Trophoblast cell (in vitro differentiated cells and primary cell): ENCODE measurements at regions not wholly inside any gene's neighbourhood (a gene's known extent, or its start where the extent isn't known, plus 50 kb on each side); places are given as distances from the start of the nearest gene placed in this dataset.

Experiments
- DNase-seq, 2 donors: peaks; one replicate each; pipeline ENCODE4 v3.0.0-alpha.2; 2016
- H2AFZ ChIP-seq: 2 replicates; pipeline ENCODE4 v1.6.1; 2013; ENCODE audit warnings: low read length, moderate library complexity, mild to moderate bottlenecking; ENCODE audit not compliant: insufficient read depth, poor library complexity
- H2AK5ac ChIP-seq: 2 replicates; pipeline ENCODE4 v1.6.1; 2013; ENCODE audit warnings: mild to moderate bottlenecking, low read length
- H2BK120ac ChIP-seq: 2 replicates; pipeline ENCODE4 v1.6.1; 2013; ENCODE audit warnings: low read length, mild to moderate bottlenecking, moderate library complexity; ENCODE audit not compliant: insufficient read depth, poor library complexity
- H2BK12ac ChIP-seq: 2 replicates; pipeline ENCODE4 v1.6.1; 2013; ENCODE audit warnings: mild to moderate bottlenecking, low read length, moderate library complexity
- H2BK5ac ChIP-seq: 2 replicates; pipeline ENCODE4 v1.6.1; 2013; ENCODE audit warnings: low read length, low read depth, moderate library complexity, mild to moderate bottlenecking; ENCODE audit not compliant: poor library complexity
- H3K14ac ChIP-seq: 2 replicates; pipeline ENCODE4 v1.6.1; 2013; ENCODE audit warnings: mild to moderate bottlenecking, low read length
- H3K18ac ChIP-seq: 2 replicates; pipeline ENCODE4 v1.6.1; 2013; ENCODE audit warnings: mild to moderate bottlenecking, low read length
- H3K23ac ChIP-seq: 2 replicates; pipeline ENCODE4 v1.6.1; 2013; ENCODE audit warnings: low read length
- H3K27ac ChIP-seq: 2 replicates; pipeline ENCODE4 v1.5.1; 2013; ENCODE audit warnings: low read depth, mild to moderate bottlenecking, inconsistent platforms, low read length, moderate library complexity
- H3K27me3 ChIP-seq: 2 replicates; pipeline ENCODE4 v1.6.1; 2013; ENCODE audit warnings: inconsistent platforms, mild to moderate bottlenecking, low read length, moderate library complexity; ENCODE audit not compliant: insufficient read depth
- H3K36me3 ChIP-seq, 2 experiments: 1 replicate in 1 of 2; 2 replicates in 1 of 2; pipeline ENCODE4 v1.6.1; 2013; ENCODE audit warnings: low read length in 2 of 2, mild to moderate bottlenecking in 2 of 2, moderate library complexity in 1 of 2; ENCODE audit not compliant: insufficient read depth in 2 of 2, control insufficient read depth in 1 of 2
- H3K4ac ChIP-seq: 2 replicates; pipeline ENCODE4 v1.6.1; 2013; ENCODE audit warnings: low read depth, mild to moderate bottlenecking, low read length, moderate library complexity
- H3K4me1 ChIP-seq, 2 experiments: 1 replicate in 1 of 2; 2 replicates in 1 of 2; pipeline ENCODE4 v1.6.1; 2013; ENCODE audit warnings: low read length in 2 of 2, mild to moderate bottlenecking in 2 of 2, moderate library complexity in 1 of 2; ENCODE audit not compliant: insufficient read depth in 2 of 2, control insufficient read depth in 1 of 2
- H3K4me2 ChIP-seq: 2 replicates; pipeline ENCODE4 v1.6.1; 2013; ENCODE audit warnings: inconsistent platforms, mild to moderate bottlenecking, low read length, moderate library complexity
- H3K4me3 ChIP-seq: 2 replicates; pipeline ENCODE4 v1.5.1; 2013; ENCODE audit warnings: mild to moderate bottlenecking, low read depth, low read length, inconsistent platforms
- H3K79me1 ChIP-seq: one replicate; pipeline ENCODE4 v1.6.1; 2013; ENCODE audit warnings: low read length
- H3K79me2 ChIP-seq: 2 replicates; pipeline ENCODE4 v1.6.1; 2013; ENCODE audit warnings: low read length, mild to moderate bottlenecking; ENCODE audit not compliant: control insufficient read depth, insufficient read depth, poor library complexity
- H3K9ac ChIP-seq: 2 replicates; pipeline ENCODE4 v1.6.1; 2013; ENCODE audit warnings: mild to moderate bottlenecking, low read length
- H3K9me3 ChIP-seq: 2 replicates; pipeline ENCODE4 v1.6.1; 2013; ENCODE audit warnings: low read depth, mild to moderate bottlenecking, control low read depth, inconsistent platforms, low read length; ENCODE audit not compliant: insufficient read depth
- H4K12ac ChIP-seq: 2 replicates; pipeline ENCODE4 v1.6.1; 2013; ENCODE audit warnings: low read depth, mild to moderate bottlenecking, low read length, moderate library complexity
- H4K8ac ChIP-seq: 2 replicates; pipeline ENCODE4 v1.6.1; 2013; ENCODE audit warnings: low read depth, mild to moderate bottlenecking, low read length, moderate library complexity
- H4K91ac ChIP-seq: one replicate; pipeline ENCODE4 v1.6.1; 2013; ENCODE audit warnings: low read depth, mild to moderate bottlenecking, low read length, moderate library complexity
- WGBS: extraction: QIAGEN DNeasy Blood & Tissue Kit; methylation state at CpG from one replicate; pipeline ENCODE4 v1.1.7; 2013; ENCODE audit warnings: missing lambda C conversion rate; ENCODE audit not compliant: insufficient read length, insufficient coverage; ENCODE audit errors: extremely low coverage; 5-methylcytosine and 5-hydroxymethylcytosine counted together

DNA sequence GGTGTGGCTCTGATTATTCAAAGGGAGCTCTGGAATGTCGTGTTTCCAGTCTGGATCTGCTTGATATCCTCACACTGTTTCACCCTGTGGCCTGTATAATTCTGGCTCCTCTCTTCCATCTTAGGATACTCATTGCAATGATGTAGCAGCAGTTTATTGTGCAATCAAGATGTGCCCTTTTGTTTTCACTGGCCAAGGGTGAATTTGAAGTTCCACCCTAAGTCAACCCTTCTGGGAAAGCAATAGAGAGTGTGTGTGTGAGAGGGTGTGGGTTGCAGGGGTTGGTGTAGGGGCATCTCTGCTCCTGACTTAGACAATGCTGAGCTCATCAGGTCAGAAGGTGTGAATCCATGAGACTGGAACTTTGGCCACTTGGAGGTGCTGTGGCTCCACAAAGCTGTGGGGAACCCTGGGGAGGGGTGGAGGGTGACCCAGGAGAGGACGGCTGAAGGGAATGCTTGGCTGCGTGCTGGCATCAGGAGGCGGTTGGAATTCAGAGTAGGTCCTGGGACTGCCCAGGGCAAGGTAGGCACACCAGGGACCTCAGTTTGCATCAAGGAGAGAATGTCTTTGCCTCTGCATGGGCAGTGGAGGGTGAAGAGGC is 118.0 kb upstream of the PRSS58 start:
- Histone ChIP-seq H3K4ac (no peak overlapping the region), H3K79me1 (peaks cover 6% of the 10 kb centered on the region), H3K4me3 (no peak overlapping the region), H4K8ac (peak overlapping the region; percentile 0), H3K79me2 (no peaks in the 10 kb centered on the region), H2BK120ac (peak overlapping the region; percentile 1), H3K23ac (no peak overlapping the region), H2BK12ac (peak overlapping the region; percentile 46), H3K9ac (no peak overlapping the region), H2BK5ac (peak overlapping the region; percentile 1), H2AFZ (no peak overlapping the region), H2AK5ac (no peak overlapping the region), H3K18ac (peak overlapping the region; percentile 4), H3K27me3 (no peaks in the 10 kb centered on the region), H4K12ac (no peak overlapping the region), H4K91ac (peak overlapping the region; percentile 67), H3K14ac (no peak overlapping the region), H3K36me3 (no peaks in the 10 kb centered on the region), H3K27ac (peak overlapping the region; percentile 52), H3K4me1 (peaks cover 21% of the 10 kb centered on the region in 2 experiments), H3K4me2 (peak overlapping the region; percentile 18), H3K9me3 (no peaks in the 10 kb centered on the region)
- no CpG with 5 or more reads among the region's 4 CpGs for WGBS
- DNase-seq = peak; percentile 87 to 95

DNA sequence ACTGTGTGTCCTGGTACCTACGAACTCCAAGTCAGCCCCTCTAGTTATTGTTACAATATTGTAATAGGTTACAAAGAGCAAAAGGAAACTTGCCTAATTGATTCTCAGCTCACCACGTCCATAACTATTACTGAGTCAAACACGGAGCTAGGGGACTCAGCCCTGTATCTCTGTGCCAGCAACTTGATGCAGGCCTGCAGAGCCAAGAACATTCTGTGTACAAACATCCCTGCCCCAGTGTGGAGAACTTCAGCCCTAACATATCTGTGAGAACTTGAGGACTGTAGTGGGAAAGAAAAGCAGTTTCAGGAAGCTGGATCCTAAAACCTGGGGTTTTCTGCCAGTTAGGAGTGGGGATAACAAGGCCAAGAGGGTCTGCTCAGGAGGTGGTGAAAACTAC is 114.9 kb upstream of the PRSS58 start:
- no peak overlapping the region for H3K18ac ChIP-seq
- H3K4ac ChIP-seq = no peak overlapping the region
- H3K4me3 ChIP-seq = no peak overlapping the region
- H3K4me2 ChIP-seq = no peak overlapping the region
- H4K91ac ChIP-seq = no peak overlapping the region
- no peak overlapping the region for H2BK12ac ChIP-seq
- no peak overlapping the region for H4K12ac ChIP-seq
- no peak overlapping the region for H3K27ac ChIP-seq
- no peak overlapping the region for H3K14ac ChIP-seq
- H3K4me1 ChIP-seq = peaks cover 11 to 12% of the 10 kb centered on the region in 2 experiments
- H2BK120ac ChIP-seq = no peak overlapping the region
- H3K9me3 ChIP-seq = peaks cover 3% of the 10 kb centered on the region
- H2BK5ac ChIP-seq = no peak overlapping the region
- H3K9ac ChIP-seq = no peak overlapping the region
- no peak for DNase-seq
- WGBS = no CpG with 5 or more reads among the region's 3 CpGs
- no peaks in the 10 kb centered on the region for H3K36me3 ChIP-seq
- no peaks in the 10 kb centered on the region for H3K27me3 ChIP-seq
- H3K23ac ChIP-seq = no peak overlapping the region
- H2AFZ ChIP-seq = no peak overlapping the region
- H2AK5ac ChIP-seq = no peak overlapping the region
- no peak overlapping the region for H4K8ac ChIP-seq
- H3K79me2 ChIP-seq = no peaks in the 10 kb centered on the region
- peaks cover 6% of the 10 kb centered on the region for H3K79me1 ChIP-seq

DNA sequence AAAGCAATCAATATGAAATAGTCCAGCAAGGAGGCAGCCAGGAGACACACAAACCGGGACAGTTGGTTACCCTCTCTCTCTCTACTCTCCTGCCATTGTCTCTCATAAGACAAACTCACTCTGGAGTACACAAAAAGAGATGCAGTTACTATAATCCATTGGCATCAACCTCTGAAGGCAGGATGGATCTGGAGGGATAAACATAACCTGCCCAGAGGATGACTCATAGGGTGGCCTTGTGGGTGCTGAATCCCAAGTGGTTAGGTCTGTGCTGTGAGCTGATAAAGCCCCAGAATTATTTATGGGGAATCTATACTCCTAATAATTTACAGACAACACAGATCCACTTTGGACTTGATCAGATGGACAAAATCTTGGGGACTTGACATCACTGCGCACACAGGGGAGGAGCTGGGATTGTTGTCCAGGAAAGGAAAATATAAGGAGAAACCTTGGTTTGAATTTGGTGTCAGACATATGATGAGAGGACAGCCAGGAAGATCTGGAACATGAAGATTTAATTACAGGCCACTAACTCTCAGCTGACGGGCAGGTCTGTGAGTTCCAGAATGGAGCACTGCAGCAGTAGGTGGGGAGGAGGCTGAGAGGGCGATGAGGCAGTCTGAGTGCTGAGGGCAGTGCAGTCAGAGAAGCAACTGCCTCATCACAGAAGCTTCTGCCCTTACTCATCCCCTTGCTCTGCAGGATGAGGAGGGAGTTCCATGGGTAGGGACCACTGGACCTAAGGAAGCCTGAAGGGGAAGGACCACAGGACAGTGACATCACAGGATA is 113.9 kb upstream of the PRSS58 start:
- no peak overlapping the region for H2BK120ac ChIP-seq
- H3K4me2 ChIP-seq = no peak overlapping the region
- no peak overlapping the region for H3K14ac ChIP-seq
- H3K18ac ChIP-seq = no peak overlapping the region
- H3K4me3 ChIP-seq = no peak overlapping the region
- DNase-seq = no peak
- H3K27ac ChIP-seq = no peak overlapping the region
- H2BK5ac ChIP-seq = no peak overlapping the region
- H3K36me3 ChIP-seq = no peaks in the 10 kb centered on the region
- WGBS = no CpG with 5 or more reads among the region's 4 CpGs
- no peak overlapping the region for H4K12ac ChIP-seq
- H3K23ac ChIP-seq = no peak overlapping the region
- H2AFZ ChIP-seq = no peak overlapping the region
- H2AK5ac ChIP-seq = no peak overlapping the region
- no peak overlapping the region for H3K9ac ChIP-seq
- peaks cover 11 to 12% of the 10 kb centered on the region in 2 experiments for H3K4me1 ChIP-seq
- no peaks in the 10 kb centered on the region for H3K27me3 ChIP-seq
- no peaks in the 10 kb centered on the region for H3K79me2 ChIP-seq
- no peak overlapping the region for H4K8ac ChIP-seq
- H2BK12ac ChIP-seq = no peak overlapping the region
- H3K79me1 ChIP-seq = peaks cover 6% of the 10 kb centered on the region
- no peak overlapping the region for H3K4ac ChIP-seq
- H4K91ac ChIP-seq = no peak overlapping the region
- peaks cover 6% of the 10 kb centered on the region for H3K9me3 ChIP-seq

DNA sequence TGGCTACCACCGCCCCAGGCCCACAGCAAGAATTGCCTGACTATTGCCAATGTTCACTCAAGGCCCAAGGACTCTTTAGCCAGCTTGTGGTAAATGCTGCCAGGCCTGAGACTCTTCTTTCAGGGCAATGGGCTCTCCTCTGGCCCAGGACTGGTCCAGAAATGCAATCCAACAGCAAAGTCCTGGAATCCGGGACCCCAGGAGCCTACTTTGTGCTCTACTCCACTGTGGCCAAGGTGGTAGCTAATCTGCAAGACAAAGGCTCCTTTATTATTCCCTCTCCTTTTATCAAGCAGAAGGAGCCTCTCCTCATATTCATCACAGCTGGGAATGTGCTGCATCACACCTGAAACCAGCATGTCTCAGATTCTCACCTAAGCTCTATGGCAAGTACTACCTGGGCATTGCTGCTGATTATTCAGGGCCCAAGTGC is 107.6 kb upstream of the PRSS58 start:
- H4K12ac ChIP-seq = no peak overlapping the region
- no peaks in the 10 kb centered on the region for H3K36me3 ChIP-seq
- no peak for DNase-seq
- H3K9ac ChIP-seq = no peak overlapping the region
- no peaks in the 10 kb centered on the region for H3K27me3 ChIP-seq
- H3K79me1 ChIP-seq = no peaks in the 10 kb centered on the region
- H4K91ac ChIP-seq = peak overlapping the region; percentile 20
- H2BK120ac ChIP-seq = no peak overlapping the region
- no peak overlapping the region for H4K8ac ChIP-seq
- no peak overlapping the region for H3K23ac ChIP-seq
- H3K18ac ChIP-seq = no peak overlapping the region
- no peak overlapping the region for H2BK12ac ChIP-seq
- H3K4me3 ChIP-seq = no peak overlapping the region
- no peaks in the 10 kb centered on the region for H3K79me2 ChIP-seq
- H3K9me3 ChIP-seq = peaks cover 6% of the 10 kb centered on the region
- H3K14ac ChIP-seq = no peak overlapping the region
- H2AFZ ChIP-seq = no peak overlapping the region
- WGBS = no CpG with 5 or more reads among the region's 2 CpGs
- no peak overlapping the region for H2AK5ac ChIP-seq
- H2BK5ac ChIP-seq = no peak overlapping the region
- no peak overlapping the region for H3K4me2 ChIP-seq
- peaks cover 6% of the 10 kb centered on the region in 2 experiments for H3K4me1 ChIP-seq
- H3K27ac ChIP-seq = no peak overlapping the region
- no peak overlapping the region for H3K4ac ChIP-seq
